Trophoblast cell (in vitro differentiated cells and primary cell): ENCODE measurements at regions not wholly inside any gene's neighbourhood (a gene's known extent, or its start where the extent isn't known, plus 50 kb on each side); places are given as distances from the start of the nearest gene placed in this dataset.

Source experiments
- DNase-seq, 2 donors: peaks; one replicate each; pipeline ENCODE4 v3.0.0-alpha.2; 2016
- H2AFZ ChIP-seq: 2 replicates; pipeline ENCODE4 v1.6.1; 2013; ENCODE audit warnings: low read length, moderate library complexity, mild to moderate bottlenecking; ENCODE audit not compliant: insufficient read depth, poor library complexity
- H2AK5ac ChIP-seq: 2 replicates; pipeline ENCODE4 v1.6.1; 2013; ENCODE audit warnings: mild to moderate bottlenecking, low read length
- H2BK120ac ChIP-seq: 2 replicates; pipeline ENCODE4 v1.6.1; 2013; ENCODE audit warnings: low read length, mild to moderate bottlenecking, moderate library complexity; ENCODE audit not compliant: insufficient read depth, poor library complexity
- H2BK12ac ChIP-seq: 2 replicates; pipeline ENCODE4 v1.6.1; 2013; ENCODE audit warnings: mild to moderate bottlenecking, low read length, moderate library complexity
- H2BK5ac ChIP-seq: 2 replicates; pipeline ENCODE4 v1.6.1; 2013; ENCODE audit warnings: low read length, low read depth, moderate library complexity, mild to moderate bottlenecking; ENCODE audit not compliant: poor library complexity
- H3K14ac ChIP-seq: 2 replicates; pipeline ENCODE4 v1.6.1; 2013; ENCODE audit warnings: mild to moderate bottlenecking, low read length
- H3K18ac ChIP-seq: 2 replicates; pipeline ENCODE4 v1.6.1; 2013; ENCODE audit warnings: mild to moderate bottlenecking, low read length
- H3K23ac ChIP-seq: 2 replicates; pipeline ENCODE4 v1.6.1; 2013; ENCODE audit warnings: low read length
- H3K27ac ChIP-seq: 2 replicates; pipeline ENCODE4 v1.5.1; 2013; ENCODE audit warnings: low read depth, mild to moderate bottlenecking, inconsistent platforms, low read length, moderate library complexity
- H3K27me3 ChIP-seq: 2 replicates; pipeline ENCODE4 v1.6.1; 2013; ENCODE audit warnings: inconsistent platforms, mild to moderate bottlenecking, low read length, moderate library complexity; ENCODE audit not compliant: insufficient read depth
- H3K36me3 ChIP-seq, 2 experiments: 1 replicate in 1 of 2; 2 replicates in 1 of 2; pipeline ENCODE4 v1.6.1; 2013; ENCODE audit warnings: low read length in 2 of 2, mild to moderate bottlenecking in 2 of 2, moderate library complexity in 1 of 2; ENCODE audit not compliant: insufficient read depth in 2 of 2, control insufficient read depth in 1 of 2
- H3K4ac ChIP-seq: 2 replicates; pipeline ENCODE4 v1.6.1; 2013; ENCODE audit warnings: low read depth, mild to moderate bottlenecking, low read length, moderate library complexity
- H3K4me1 ChIP-seq, 2 experiments: 1 replicate in 1 of 2; 2 replicates in 1 of 2; pipeline ENCODE4 v1.6.1; 2013; ENCODE audit warnings: low read length in 2 of 2, mild to moderate bottlenecking in 2 of 2, moderate library complexity in 1 of 2; ENCODE audit not compliant: insufficient read depth in 2 of 2, control insufficient read depth in 1 of 2
- H3K4me2 ChIP-seq: 2 replicates; pipeline ENCODE4 v1.6.1; 2013; ENCODE audit warnings: inconsistent platforms, mild to moderate bottlenecking, low read length, moderate library complexity
- H3K4me3 ChIP-seq: 2 replicates; pipeline ENCODE4 v1.5.1; 2013; ENCODE audit warnings: mild to moderate bottlenecking, low read depth, low read length, inconsistent platforms
- H3K79me1 ChIP-seq: one replicate; pipeline ENCODE4 v1.6.1; 2013; ENCODE audit warnings: low read length
- H3K79me2 ChIP-seq: 2 replicates; pipeline ENCODE4 v1.6.1; 2013; ENCODE audit warnings: low read length, mild to moderate bottlenecking; ENCODE audit not compliant: control insufficient read depth, insufficient read depth, poor library complexity
- H3K9ac ChIP-seq: 2 replicates; pipeline ENCODE4 v1.6.1; 2013; ENCODE audit warnings: mild to moderate bottlenecking, low read length
- H3K9me3 ChIP-seq: 2 replicates; pipeline ENCODE4 v1.6.1; 2013; ENCODE audit warnings: low read depth, mild to moderate bottlenecking, control low read depth, inconsistent platforms, low read length; ENCODE audit not compliant: insufficient read depth
- H4K12ac ChIP-seq: 2 replicates; pipeline ENCODE4 v1.6.1; 2013; ENCODE audit warnings: low read depth, mild to moderate bottlenecking, low read length, moderate library complexity
- H4K8ac ChIP-seq: 2 replicates; pipeline ENCODE4 v1.6.1; 2013; ENCODE audit warnings: low read depth, mild to moderate bottlenecking, low read length, moderate library complexity
- H4K91ac ChIP-seq: one replicate; pipeline ENCODE4 v1.6.1; 2013; ENCODE audit warnings: low read depth, mild to moderate bottlenecking, low read length, moderate library complexity
- WGBS: extraction: QIAGEN DNeasy Blood & Tissue Kit; methylation state at CpG from one replicate; pipeline ENCODE4 v1.1.7; 2013; ENCODE audit warnings: missing lambda C conversion rate; ENCODE audit not compliant: insufficient read length, insufficient coverage; ENCODE audit errors: extremely low coverage; 5-methylcytosine and 5-hydroxymethylcytosine counted together

- H2BK120ac ChIP-seq: no peak overlapping the region
- no peak overlapping the region for H3K4ac ChIP-seq
- no peak overlapping the region for H4K8ac ChIP-seq
- no peak overlapping the region for H2AK5ac ChIP-seq
- H3K4me1 ChIP-seq: no peaks in the 10 kb centered on the region
- no peak overlapping the region for H3K23ac ChIP-seq
- H3K27me3 ChIP-seq: no peaks in the 10 kb centered on the region
- WGBS: no CpG with 5 or more reads among the region's 15 CpGs
- H3K79me1 ChIP-seq: no peaks in the 10 kb centered on the region
- no peak overlapping the region for H2AFZ ChIP-seq
- H4K12ac ChIP-seq: no peak overlapping the region
- no peak overlapping the region for H3K9ac ChIP-seq
- no peaks in the 10 kb centered on the region for H3K79me2 ChIP-seq
- H3K18ac ChIP-seq: no peak overlapping the region
- no peak overlapping the region for H3K4me3 ChIP-seq
- H3K4me2 ChIP-seq: no peak overlapping the region
- peaks cover 3% of the 10 kb centered on the region for H3K9me3 ChIP-seq
- H4K91ac ChIP-seq: no peak overlapping the region
- no peaks in the 10 kb centered on the region for H3K36me3 ChIP-seq
- no peak overlapping the region for H3K27ac ChIP-seq
- no peak overlapping the region for H2BK12ac ChIP-seq
- no peak for DNase-seq
- H2BK5ac ChIP-seq: no peak overlapping the region
- H3K14ac ChIP-seq: no peak overlapping the region
These were observed 81.1 kb upstream of the SLCO4A1 start for GRCh38 chr20:62561182-62561581.

GRCh38 chr20:62561948-62562347 lies 80.4 kb upstream of the SLCO4A1 start:
- H3K4me2 ChIP-seq: no peak overlapping the region
- no peak overlapping the region for H3K14ac ChIP-seq
- H3K4ac ChIP-seq: no peak overlapping the region

GRCh38 chr20:62562831-62563230 lies 79.5 kb upstream of the SLCO4A1 start:
- H3K18ac ChIP-seq: no peak overlapping the region
- H2BK120ac ChIP-seq: no peak overlapping the region
- H2BK5ac ChIP-seq: no peak overlapping the region
- H3K4me3 ChIP-seq: no peak overlapping the region
- no peak overlapping the region for H3K4me2 ChIP-seq
- H3K79me1 ChIP-seq: no peaks in the 10 kb centered on the region
- H3K4me1 ChIP-seq: no peaks in the 10 kb centered on the region
- H4K91ac ChIP-seq: no peak overlapping the region
- no peak overlapping the region for H4K12ac ChIP-seq
- no peak overlapping the region for H3K23ac ChIP-seq
- no peak overlapping the region for H3K27ac ChIP-seq
- no peak overlapping the region for H4K8ac ChIP-seq
- no peak for DNase-seq
- WGBS: no CpG with 5 or more reads among the region's 18 CpGs
- no peak overlapping the region for H3K4ac ChIP-seq
- H2AFZ ChIP-seq: no peak overlapping the region
- no peak overlapping the region for H2BK12ac ChIP-seq
- H3K9ac ChIP-seq: no peak overlapping the region
- H3K9me3 ChIP-seq: peaks cover 3% of the 10 kb centered on the region
- no peaks in the 10 kb centered on the region for H3K36me3 ChIP-seq
- no peak overlapping the region for H2AK5ac ChIP-seq
- H3K27me3 ChIP-seq: no peaks in the 10 kb centered on the region
- H3K14ac ChIP-seq: no peak overlapping the region
- H3K79me2 ChIP-seq: no peaks in the 10 kb centered on the region

More at GRCh38 chr20:62561948-62562347, 80.4 kb upstream of the SLCO4A1 start:
- Histone ChIP-seq H3K9ac (no peak overlapping the region), H3K27me3 (no peaks in the 10 kb centered on the region), H4K8ac (no peak overlapping the region), H3K23ac (no peak overlapping the region), H2AK5ac (no peak overlapping the region), H3K79me2 (no peaks in the 10 kb centered on the region), H3K4me3 (no peak overlapping the region), H3K27ac (no peak overlapping the region), H4K91ac (no peak overlapping the region), H3K9me3 (peaks cover 3% of the 10 kb centered on the region), H2BK12ac (no peak overlapping the region), H4K12ac (no peak overlapping the region), H2BK120ac (no peak overlapping the region), H3K18ac (no peak overlapping the region), H3K36me3 (no peaks in the 10 kb centered on the region), H3K4me1 (no peaks in the 10 kb centered on the region), H3K79me1 (no peaks in the 10 kb centered on the region), H2BK5ac (no peak overlapping the region), H2AFZ (no peak overlapping the region)
- DNase-seq: no peak
- WGBS: no CpG with 5 or more reads among the region's 16 CpGs

- Histone ChIP-seq H2BK120ac (no peak overlapping the region), H3K79me1 (no peaks in the 10 kb centered on the region), H3K4me1 (no peaks in the 10 kb centered on the region), H3K9me3 (peaks cover 7% of the 10 kb centered on the region), H2AK5ac (no peak overlapping the region), H3K79me2 (no peaks in the 10 kb centered on the region), H3K27me3 (no peaks in the 10 kb centered on the region), H3K18ac (no peak overlapping the region), H3K4me2 (no peak overlapping the region), H2BK12ac (no peak overlapping the region), H4K91ac (no peak overlapping the region), H3K23ac (no peak overlapping the region), H4K8ac (no peak overlapping the region), H4K12ac (no peak overlapping the region), H3K36me3 (no peaks in the 10 kb centered on the region), H3K9ac (no peak overlapping the region), H3K14ac (no peak overlapping the region), H2AFZ (no peak overlapping the region), H3K27ac (no peak overlapping the region), H3K4ac (no peak overlapping the region), H3K4me3 (no peak overlapping the region), H2BK5ac (no peak overlapping the region)
- no peak for DNase-seq
- WGBS: no CpG with 5 or more reads among the region's 15 CpGs
These were observed 78.7 kb upstream of the SLCO4A1 start for GRCh38 chr20:62563561-62563960.
